Loucy (cell line): ENCODE measurements at regions not wholly inside any gene's neighbourhood (a gene's known extent, or its start where the extent isn't known, plus 50 kb on each side); places are given as distances from the start of the nearest gene placed in this dataset.

Source experiments
- H2AFZ ChIP-seq: fragments of 200-600 bp; sonication (generic); 2 replicates; pipeline ENCODE4 v1.6.0; 2016; ENCODE audit warnings: antibody characterized with exemption, mild to moderate bottlenecking, low read length, moderate library complexity
- H3F3A ChIP-seq: fragments of 200-600 bp; 2 replicates; pipeline ENCODE4 v1.6.0; 2016; ENCODE audit warnings: antibody characterized with exemption, low read depth, mild to moderate bottlenecking
- H3K27me3 ChIP-seq: fragments of 200-600 bp; sonication (generic); 2 replicates; pipeline ENCODE4 v1.6.1; 2014; ENCODE audit warnings: low read length, mild to moderate bottlenecking; ENCODE audit not compliant: insufficient read depth, poor library complexity, severe bottlenecking
- H3K36me3 ChIP-seq: fragments of 200-600 bp; sonication (generic); 2 replicates; pipeline ENCODE4 v1.6.1; 2016; ENCODE audit warnings: low read length; ENCODE audit not compliant: insufficient read depth
- H3K4me1 ChIP-seq: fragments of 200-600 bp; sonication (generic); 2 replicates; pipeline ENCODE4 v1.5.1; 2014; ENCODE audit warnings: low read length, mild to moderate bottlenecking; ENCODE audit not compliant: insufficient read depth, poor library complexity, severe bottlenecking
- H3K4me2 ChIP-seq: fragments of 200-600 bp; sonication (generic); 2 replicates; pipeline ENCODE4 v1.6.0; 2014; ENCODE audit warnings: antibody characterized with exemption, low read length, low read depth, mild to moderate bottlenecking; ENCODE audit not compliant: poor library complexity, severe bottlenecking
- H3K4me3 ChIP-seq: fragments of 200-600 bp; sonication (generic); 2 replicates; pipeline ENCODE4 v1.5.1; 2014; ENCODE audit warnings: low read length, mild to moderate bottlenecking, mixed read lengths; ENCODE audit not compliant: poor library complexity, severe bottlenecking
- H3K79me2 ChIP-seq: fragments of 200-600 bp; sonication (generic); 2 replicates; pipeline ENCODE4 v1.6.1; 2014; ENCODE audit warnings: low read length; ENCODE audit not compliant: insufficient read depth
- H3K9ac ChIP-seq: fragments of 200-600 bp; sonication (generic); 2 replicates; pipeline ENCODE4 v1.6.0; 2014; ENCODE audit warnings: mild to moderate bottlenecking, low read depth, low read length, moderate library complexity; ENCODE audit not compliant: poor library complexity, severe bottlenecking
- H3K9me2 ChIP-seq: fragments of 200-600 bp; sonication (generic); replicated peaks from 2 replicates; pipeline ENCODE4 v1.6.1; 2016; ENCODE audit warnings: low read depth, low read length, mixed read lengths
- H3K9me3 ChIP-seq: fragments of 200-600 bp; sonication (generic); 2 replicates; pipeline ENCODE4 v1.6.1; 2014; ENCODE audit warnings: mild to moderate bottlenecking, antibody characterized with exemption, low read length, low read depth; ENCODE audit not compliant: insufficient read depth
- H4K20me1 ChIP-seq: fragments of 200-600 bp; sonication (generic); 2 replicates; pipeline ENCODE4 v1.6.0; 2014; ENCODE audit warnings: antibody characterized with exemption, low read length, mild to moderate bottlenecking; ENCODE audit not compliant: insufficient read depth, poor library complexity, severe bottlenecking
- EZH2phosphoT487 ChIP-seq: fragments of 200-600 bp; IDR thresholded peaks from 2 replicates; pipeline ENCODE4 v1.6.1; 2018; ENCODE audit warnings: antibody characterized with exemption, mild to moderate bottlenecking, moderate library complexity, borderline replicate concordance
- TF ChIP-seq, protein P1 (sequence below): fragments of 200-600 bp; sonication (generic); conservative IDR thresholded peaks from 2 replicates; pipeline ENCODE4 v1.5.1; 2014; ENCODE audit warnings: mild to moderate bottlenecking, antibody characterized with exemption, low read length

DNA sequence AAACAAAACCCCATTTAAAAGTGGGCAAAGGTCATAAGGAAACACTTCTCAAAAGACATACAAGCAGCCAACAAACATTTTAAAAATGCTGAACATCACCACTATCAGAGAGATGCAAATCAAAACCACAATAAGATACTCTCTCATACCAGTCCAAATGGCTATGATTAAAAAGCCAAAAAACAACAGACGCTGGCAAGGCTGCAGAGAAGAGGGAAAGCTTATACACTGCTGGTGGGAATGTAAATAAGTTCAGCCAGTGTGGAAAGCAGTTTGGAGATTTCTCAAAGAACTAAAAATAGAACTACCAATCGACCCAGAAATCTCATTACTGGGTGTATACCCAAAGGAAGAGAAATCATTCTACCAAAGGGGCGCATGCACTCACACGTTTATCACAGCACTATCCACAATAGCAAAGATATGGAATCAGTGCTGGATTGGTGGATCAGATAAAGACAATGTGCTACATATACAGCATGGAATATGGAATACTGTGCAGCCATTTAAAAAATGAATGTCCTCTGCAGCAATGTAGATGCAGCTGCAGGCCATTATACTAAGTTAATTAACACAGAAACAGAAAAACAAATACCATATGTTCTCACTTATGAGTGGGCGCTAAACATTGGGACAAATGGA, 102.1 kb upstream of the DAAM1 start:
- Histone ChIP-seq H3K36me3 (no peaks in the 10 kb centered on the region), H3K9ac (no peak overlapping the region), H3F3A (no peaks in the 10 kb centered on the region), H3K4me2 (no peak overlapping the region), H4K20me1 (no peaks in the 10 kb centered on the region), H3K4me1 (no peaks in the 10 kb centered on the region), H3K27me3 (no peaks in the 10 kb centered on the region), H3K9me2 (no peaks in the 10 kb centered on the region), H3K79me2 (no peaks in the 10 kb centered on the region), H2AFZ (no peak overlapping the region), H3K4me3 (no peak overlapping the region), H3K9me3 (no peaks in the 10 kb centered on the region)
- TF ChIP-seq, protein P1, sequence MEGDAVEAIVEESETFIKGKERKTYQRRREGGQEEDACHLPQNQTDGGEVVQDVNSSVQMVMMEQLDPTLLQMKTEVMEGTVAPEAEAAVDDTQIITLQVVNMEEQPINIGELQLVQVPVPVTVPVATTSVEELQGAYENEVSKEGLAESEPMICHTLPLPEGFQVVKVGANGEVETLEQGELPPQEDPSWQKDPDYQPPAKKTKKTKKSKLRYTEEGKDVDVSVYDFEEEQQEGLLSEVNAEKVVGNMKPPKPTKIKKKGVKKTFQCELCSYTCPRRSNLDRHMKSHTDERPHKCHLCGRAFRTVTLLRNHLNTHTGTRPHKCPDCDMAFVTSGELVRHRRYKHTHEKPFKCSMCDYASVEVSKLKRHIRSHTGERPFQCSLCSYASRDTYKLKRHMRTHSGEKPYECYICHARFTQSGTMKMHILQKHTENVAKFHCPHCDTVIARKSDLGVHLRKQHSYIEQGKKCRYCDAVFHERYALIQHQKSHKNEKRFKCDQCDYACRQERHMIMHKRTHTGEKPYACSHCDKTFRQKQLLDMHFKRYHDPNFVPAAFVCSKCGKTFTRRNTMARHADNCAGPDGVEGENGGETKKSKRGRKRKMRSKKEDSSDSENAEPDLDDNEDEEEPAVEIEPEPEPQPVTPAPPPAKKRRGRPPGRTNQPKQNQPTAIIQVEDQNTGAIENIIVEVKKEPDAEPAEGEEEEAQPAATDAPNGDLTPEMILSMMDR = no peak
- TF ChIP-seq EZH2phosphoT487 = no peak

DNA sequence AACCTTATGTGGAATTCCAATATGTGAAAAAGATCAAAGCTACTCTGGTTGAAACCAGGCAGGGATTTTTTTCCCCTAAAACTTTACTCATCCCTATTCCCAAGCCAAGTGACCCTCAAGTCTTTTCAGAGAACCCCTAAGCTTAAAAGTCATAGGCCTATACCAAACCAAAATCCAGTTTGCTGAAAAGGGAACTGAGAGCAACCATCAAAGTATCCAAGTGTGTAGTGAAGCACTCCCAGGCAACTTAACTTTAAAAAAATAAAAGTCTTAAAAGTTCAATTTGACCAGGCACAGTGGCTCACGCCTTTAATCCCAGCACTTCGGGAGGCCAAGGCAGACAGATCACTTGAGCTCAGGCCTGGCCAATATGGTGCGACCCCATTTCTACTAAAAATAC, 101.2 kb upstream of the DAAM1 start:
- H2AFZ ChIP-seq = no peak overlapping the region
- no peaks in the 10 kb centered on the region for H3K9me2 ChIP-seq
- no peaks in the 10 kb centered on the region for H3K27me3 ChIP-seq
- H3F3A ChIP-seq = no peaks in the 10 kb centered on the region
- no peaks in the 10 kb centered on the region for H4K20me1 ChIP-seq
- TF ChIP-seq, protein P1 = no peak
- no peak for TF ChIP-seq EZH2phosphoT487
- H3K9ac ChIP-seq = no peak overlapping the region
- no peaks in the 10 kb centered on the region for H3K79me2 ChIP-seq
- no peaks in the 10 kb centered on the region for H3K9me3 ChIP-seq
- no peaks in the 10 kb centered on the region for H3K36me3 ChIP-seq
- no peak overlapping the region for H3K4me2 ChIP-seq
- no peaks in the 10 kb centered on the region for H3K4me1 ChIP-seq
- H3K4me3 ChIP-seq = no peak overlapping the region

DNA sequence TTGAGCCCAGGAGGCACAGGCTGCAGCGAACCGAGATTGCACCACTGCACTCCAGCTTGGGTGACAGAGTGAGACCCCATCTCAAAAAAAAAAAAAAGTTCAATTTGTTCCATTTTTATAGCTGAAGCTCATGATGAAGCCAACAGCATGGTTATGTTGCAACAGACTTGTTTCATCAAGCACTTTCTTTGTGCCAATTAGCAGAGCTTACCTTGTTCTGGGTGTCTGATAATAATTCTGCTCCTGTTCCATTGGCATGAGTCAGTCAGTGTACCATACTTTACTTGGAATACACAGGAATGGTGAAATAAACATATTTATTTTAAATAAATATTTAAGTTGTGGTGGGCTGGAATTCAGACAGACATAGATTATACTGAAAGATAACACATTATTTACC, 100.8 kb upstream of the DAAM1 start:
- Histone ChIP-seq H3F3A (no peaks in the 10 kb centered on the region), H3K9ac (no peak overlapping the region), H3K9me2 (no peaks in the 10 kb centered on the region), H4K20me1 (no peaks in the 10 kb centered on the region), H3K36me3 (no peaks in the 10 kb centered on the region), H3K9me3 (no peaks in the 10 kb centered on the region), H3K79me2 (no peaks in the 10 kb centered on the region), H3K4me3 (no peak overlapping the region), H3K4me1 (no peaks in the 10 kb centered on the region), H3K4me2 (no peak overlapping the region), H3K27me3 (no peaks in the 10 kb centered on the region), H2AFZ (no peak overlapping the region)
- TF ChIP-seq, protein P1 = no peak
- TF ChIP-seq EZH2phosphoT487 = no peak
